H9 (cell line): ENCODE measurements at regions not wholly inside any gene's neighbourhood (a gene's known extent, or its start where the extent isn't known, plus 50 kb on each side); places are given as distances from the start of the nearest gene placed in this dataset.

Experiments used
- DNase-seq: peaks from one replicate; pipeline ENCODE4 v3.0.0-alpha.2; 2017
- H2AFZ ChIP-seq: one replicate; pipeline ENCODE4 v1.6.1; 2013; ENCODE audit warnings: mild to moderate bottlenecking, low read length, control low read depth, moderate library complexity
- H2AK5ac ChIP-seq: 2 replicates; pipeline ENCODE4 v1.6.1; 2013; ENCODE audit warnings: low read length, control low read depth, mixed read lengths; ENCODE audit not compliant: insufficient read length
- H2BK120ac ChIP-seq: one replicate; pipeline ENCODE4 v1.6.1; 2013; ENCODE audit warnings: low read depth, mild to moderate bottlenecking, low read length, control low read depth, inconsistent platforms; ENCODE audit not compliant: poor library complexity, severe bottlenecking
- H2BK12ac ChIP-seq: 2 replicates; pipeline ENCODE4 v1.6.1; 2013; ENCODE audit warnings: low read length, control low read depth, mixed read lengths, low read depth; ENCODE audit not compliant: insufficient read length
- H2BK15ac ChIP-seq: 2 replicates; pipeline ENCODE4 v1.6.1; 2013; ENCODE audit warnings: low read depth, low read length, control low read depth
- H2BK20ac ChIP-seq: one replicate; pipeline ENCODE4 v1.6.1; 2013; ENCODE audit warnings: low read depth, mild to moderate bottlenecking, low read length, control low read depth, inconsistent platforms; ENCODE audit not compliant: poor library complexity, severe bottlenecking
- H2BK5ac ChIP-seq: 2 replicates; pipeline ENCODE4 v1.6.1; 2013; ENCODE audit warnings: low read length, control low read depth, mixed read lengths; ENCODE audit not compliant: insufficient read length
- H3K14ac ChIP-seq: 2 replicates; pipeline ENCODE4 v1.6.1; 2013; ENCODE audit warnings: low read length, control low read depth; ENCODE audit not compliant: insufficient read depth
- H3K18ac ChIP-seq: 2 replicates; pipeline ENCODE4 v1.6.1; 2013; ENCODE audit warnings: low read depth, mild to moderate bottlenecking, mixed read lengths, low read length, control low read depth; ENCODE audit not compliant: insufficient read length
- H3K23ac ChIP-seq: 2 replicates; pipeline ENCODE4 v1.6.1; 2013; ENCODE audit warnings: low read length, control low read depth, mixed read lengths, low read depth; ENCODE audit not compliant: insufficient read length
- H3K23me2 ChIP-seq: 2 replicates; pipeline ENCODE4 v1.6.1; 2013; ENCODE audit warnings: low read depth, mild to moderate bottlenecking, mixed read lengths, low read length, control low read depth; ENCODE audit not compliant: insufficient read length, poor library complexity, severe bottlenecking
- H3K27ac ChIP-seq: 2 replicates; pipeline ENCODE4 v1.5.1; 2013; ENCODE audit warnings: low read length, control low read depth, mixed read lengths, low read depth; ENCODE audit not compliant: insufficient read length
- H3K27me3 ChIP-seq: 2 replicates; pipeline ENCODE4 v1.6.1; 2013; ENCODE audit warnings: low read length, control low read depth, inconsistent platforms; ENCODE audit not compliant: insufficient read depth
- H3K4ac ChIP-seq: 2 replicates; pipeline ENCODE4 v1.6.1; 2013; ENCODE audit warnings: low read depth, mild to moderate bottlenecking, control low read depth, inconsistent platforms, low read length, moderate library complexity
- H3K4me1 ChIP-seq: 2 replicates; pipeline ENCODE4 v1.6.1; 2013; ENCODE audit warnings: low read length, control low read depth, inconsistent platforms; ENCODE audit not compliant: insufficient read depth
- H3K4me2 ChIP-seq: 2 replicates; pipeline ENCODE4 v1.6.1; 2013; ENCODE audit warnings: low read length, control low read depth, mixed read lengths; ENCODE audit not compliant: insufficient read length, insufficient read depth
- H3K56ac ChIP-seq: 2 replicates; pipeline ENCODE4 v1.6.1; 2013; ENCODE audit warnings: low read depth, mild to moderate bottlenecking, mixed read lengths, low read length, control low read depth; ENCODE audit not compliant: insufficient read length
- H3K79me1 ChIP-seq: 2 replicates; pipeline ENCODE4 v1.6.1; 2013; ENCODE audit warnings: low read depth, mild to moderate bottlenecking, moderate library complexity, low read length, control low read depth, inconsistent platforms; ENCODE audit not compliant: insufficient read depth, poor library complexity, severe bottlenecking
- H3K79me2 ChIP-seq: 2 replicates; pipeline ENCODE4 v1.6.1; 2013; ENCODE audit warnings: low read length, control low read depth, inconsistent platforms; ENCODE audit not compliant: insufficient read depth
- H3K9ac ChIP-seq: 2 replicates; pipeline ENCODE4 v1.6.1; 2013; ENCODE audit warnings: low read length, control low read depth, mixed read lengths; ENCODE audit not compliant: insufficient read length; ENCODE audit errors: extremely low read depth
- H3K9me3 ChIP-seq: one replicate; pipeline ENCODE4 v1.6.1; 2013; ENCODE audit warnings: low read depth, low read length, inconsistent platforms; ENCODE audit not compliant: control insufficient read depth
- H3T11ph ChIP-seq: one replicate; pipeline ENCODE4 v1.6.1; 2013; ENCODE audit warnings: mild to moderate bottlenecking, low read length, control low read depth, inconsistent platforms
- H4K20me1 ChIP-seq: one replicate; pipeline ENCODE4 v1.6.1; 2013; ENCODE audit not compliant: control insufficient read depth, insufficient read length, insufficient read depth
- H4K5ac ChIP-seq: 2 replicates; pipeline ENCODE4 v1.6.1; 2013; ENCODE audit warnings: low read depth, mild to moderate bottlenecking, mixed read lengths, low read length, control low read depth; ENCODE audit not compliant: insufficient read length
- H4K8ac ChIP-seq: replicated peaks from 2 replicates; pipeline ENCODE4 v1.6.1; 2013; ENCODE audit warnings: low read length, control low read depth, mixed read lengths, low read depth; ENCODE audit not compliant: insufficient read length
- H4K91ac ChIP-seq: 2 replicates; pipeline ENCODE4 v1.6.1; 2013; ENCODE audit warnings: low read depth, mild to moderate bottlenecking, moderate library complexity, mixed read lengths, low read length, control low read depth; ENCODE audit not compliant: insufficient read length
- H3K27ac Mint-ChIP-seq, 3 experiments: 2 replicates in 2 of 3; 3 replicates in 1 of 3; pipeline ENCODE4 v1.8.0; 2020 to 2021; ENCODE audit warnings: mixed read lengths in 3 of 3, mild to moderate bottlenecking in 1 of 3, moderate library complexity in 1 of 3
- H3K27me3 Mint-ChIP-seq: 2 replicates; pipeline ENCODE4 v1.8.0; 2021; ENCODE audit warnings: low read depth, mild to moderate bottlenecking, moderate library complexity, mixed read lengths
- H3K36me3 Mint-ChIP-seq, 3 experiments: 2 replicates in 2 of 3; 3 replicates in 1 of 3; pipeline ENCODE4 v1.8.0; 2020 to 2021; ENCODE audit warnings: low read depth in 3 of 3, mixed read lengths in 3 of 3; ENCODE audit not compliant: insufficient read depth in 1 of 3
- H3K4me1 Mint-ChIP-seq, 2 experiments: 2 replicates each; pipeline ENCODE4 v1.8.0; 2020; ENCODE audit warnings: mixed read lengths in 2 of 2
- H3K4me3 Mint-ChIP-seq, 2 experiments: 2 replicates in 1 of 2; 3 replicates in 1 of 2; pipeline ENCODE4 v1.8.0; 2020 to 2021; ENCODE audit warnings: mild to moderate bottlenecking in 2 of 2, mixed read lengths in 2 of 2, moderate library complexity in 1 of 2
- H3K9me3 Mint-ChIP-seq, 2 experiments: 2 replicates in 1 of 2; 3 replicates in 1 of 2; pipeline ENCODE4 v1.8.0; 2020; ENCODE audit warnings: mild to moderate bottlenecking in 2 of 2, mixed read lengths in 2 of 2, moderate library complexity in 1 of 2
- WGBS: extraction: QIAGEN DNeasy Blood & Tissue Kit; methylation state at CpG from one replicate; pipeline ENCODE4 v1.1.7; 2013; ENCODE audit warnings: missing lambda C conversion rate, low lambda C conversion rate, mixed read lengths; ENCODE audit not compliant: insufficient read length; ENCODE audit errors: extremely low coverage; 5-methylcytosine and 5-hydroxymethylcytosine counted together
- TF ChIP-seq, protein P1 (sequence below): fragments of 200-600 bp; sonication (generic); conservative IDR thresholded peaks from 3 replicates; pipeline ENCODE4 v1.8.0; 2021; ENCODE audit warnings: antibody characterized with exemption, mild to moderate bottlenecking

DNA sequence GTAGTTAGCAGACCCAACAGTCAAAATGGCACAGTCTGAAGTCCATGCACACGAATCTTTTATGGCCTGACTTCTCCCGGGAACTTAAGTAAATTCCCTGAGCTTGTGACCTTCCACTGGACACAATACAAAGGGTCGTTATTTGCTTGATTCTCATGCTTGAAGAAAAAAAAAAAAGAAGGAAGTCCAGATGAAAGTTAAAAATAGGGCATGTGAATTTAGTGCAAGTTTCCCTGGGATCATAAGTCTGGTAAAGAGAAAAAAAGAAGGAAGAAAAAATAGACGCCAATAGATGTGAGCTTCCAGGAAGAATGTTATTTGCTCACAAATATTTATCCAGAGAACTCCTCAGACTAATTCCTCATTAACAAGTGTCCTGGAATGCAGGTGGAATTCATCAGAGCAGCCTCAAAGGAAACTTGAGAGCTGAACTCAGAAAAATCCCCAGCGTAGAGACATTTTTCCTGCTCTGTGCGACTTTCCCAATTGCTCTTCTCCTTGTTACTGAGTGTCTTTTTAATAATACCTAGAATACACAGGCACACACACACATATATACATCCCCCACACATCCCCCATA is 616.3 kb downstream of the EBF1 start:
- H3K27me3 ChIP-seq = no peaks in the 10 kb centered on the region
- H3K36me3 Mint-ChIP-seq = peaks cover 0 to 5% (median 0%) of the 10 kb centered on the region in 3 experiments; a peak in 1 of 7 replicates
- no peak overlapping the region for H3K56ac ChIP-seq
- H3K9me3 Mint-ChIP-seq = no peaks in the 10 kb centered on the region; a peak in 1 of 5 replicates
- H2BK5ac ChIP-seq = no peak overlapping the region
- H4K91ac ChIP-seq = no peak overlapping the region
- no peak overlapping the region for H3K4me2 ChIP-seq
- no peak overlapping the region for H3K4me3 Mint-ChIP-seq
- no peaks in the 10 kb centered on the region for H3K9me3 ChIP-seq
- no peak overlapping the region for H3K18ac ChIP-seq
- H2BK120ac ChIP-seq = no peak overlapping the region
- H2AFZ ChIP-seq = no peak overlapping the region
- H4K8ac ChIP-seq = no peak overlapping the region
- no peak overlapping the region for H3K27ac ChIP-seq
- H4K20me1 ChIP-seq = no peaks in the 10 kb centered on the region
- no peak overlapping the region for H2AK5ac ChIP-seq
- no peak for DNase-seq
- H3K9ac ChIP-seq = no peak overlapping the region
- no peaks in the 10 kb centered on the region; the same call in none of the 2 replicates for H3K27me3 Mint-ChIP-seq
- H3T11ph ChIP-seq = no peak overlapping the region
- TF ChIP-seq, protein P1, sequence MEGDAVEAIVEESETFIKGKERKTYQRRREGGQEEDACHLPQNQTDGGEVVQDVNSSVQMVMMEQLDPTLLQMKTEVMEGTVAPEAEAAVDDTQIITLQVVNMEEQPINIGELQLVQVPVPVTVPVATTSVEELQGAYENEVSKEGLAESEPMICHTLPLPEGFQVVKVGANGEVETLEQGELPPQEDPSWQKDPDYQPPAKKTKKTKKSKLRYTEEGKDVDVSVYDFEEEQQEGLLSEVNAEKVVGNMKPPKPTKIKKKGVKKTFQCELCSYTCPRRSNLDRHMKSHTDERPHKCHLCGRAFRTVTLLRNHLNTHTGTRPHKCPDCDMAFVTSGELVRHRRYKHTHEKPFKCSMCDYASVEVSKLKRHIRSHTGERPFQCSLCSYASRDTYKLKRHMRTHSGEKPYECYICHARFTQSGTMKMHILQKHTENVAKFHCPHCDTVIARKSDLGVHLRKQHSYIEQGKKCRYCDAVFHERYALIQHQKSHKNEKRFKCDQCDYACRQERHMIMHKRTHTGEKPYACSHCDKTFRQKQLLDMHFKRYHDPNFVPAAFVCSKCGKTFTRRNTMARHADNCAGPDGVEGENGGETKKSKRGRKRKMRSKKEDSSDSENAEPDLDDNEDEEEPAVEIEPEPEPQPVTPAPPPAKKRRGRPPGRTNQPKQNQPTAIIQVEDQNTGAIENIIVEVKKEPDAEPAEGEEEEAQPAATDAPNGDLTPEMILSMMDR = no peak
- H3K14ac ChIP-seq = no peak overlapping the region
- 0 out of 7 replicates have a peak overlapping the region, but pooled peaks of 1 of the 3 experiments have one; percentile 5 for H3K27ac Mint-ChIP-seq
- H3K23ac ChIP-seq = no peak overlapping the region
- H3K4ac ChIP-seq = no peak overlapping the region
- no peak overlapping the region for H2BK20ac ChIP-seq
- no peak overlapping the region for H2BK15ac ChIP-seq
- no peak overlapping the region for H2BK12ac ChIP-seq
- H3K79me2 ChIP-seq = no peaks in the 10 kb centered on the region
- H3K4me1 ChIP-seq = no peaks in the 10 kb centered on the region; the same call in none of the 2 replicates
- WGBS = no CpG with 5 or more reads among the region's 6 CpGs
- no peaks in the 10 kb centered on the region for H3K79me1 ChIP-seq
- H3K4me1 Mint-ChIP-seq = peaks cover 19 to 20% of the 10 kb centered on the region in 2 experiments
- no peaks in the 10 kb centered on the region for H3K23me2 ChIP-seq
- no peak overlapping the region for H4K5ac ChIP-seq
